ENCODE measurements at regions not wholly inside any gene's neighbourhood (a gene's known extent, or its start where the extent isn't known, plus 50 kb on each side); places are given as distances from the start of the nearest gene placed in this dataset.

DNA sequence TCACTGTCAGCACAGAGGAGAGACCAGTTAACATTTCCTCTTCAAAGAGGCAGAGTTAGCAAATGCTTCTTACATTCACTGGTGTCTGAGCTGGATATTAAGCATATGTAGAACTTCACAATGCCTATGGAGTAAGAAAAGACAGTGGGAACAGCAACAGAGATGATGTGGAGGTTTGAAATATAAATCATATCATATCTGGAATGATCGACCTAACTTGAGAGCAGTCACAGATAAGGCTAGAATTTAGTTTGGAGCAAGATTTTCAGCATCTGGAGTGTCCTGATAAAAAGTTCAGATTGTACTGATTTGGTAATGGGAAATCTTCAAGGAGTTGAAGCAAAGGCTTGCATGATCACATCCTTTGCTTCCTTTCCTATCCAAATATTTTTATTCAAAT is 90.5 kb upstream of the ANKRD50 start:
- ATAC-seq (no peak), DNase-seq (no peak)
- Histone ChIP-seq H3K9me3 (no peaks in the 10 kb centered on the region), H3K36me3 (ENCODE audit: insufficient read depth in 1 of 2, low read depth in 1 of 2) (no peaks in the 10 kb centered on the region), H3K27ac (no peak overlapping the region), H3K27me3 (ENCODE audit: insufficient read depth in 3 of 3, low read length in 2 of 3) (no peaks in the 10 kb centered on the region), H3K4me1 (no peaks in the 10 kb centered on the region), H3K4me3 (no peak overlapping the region)
- TF ChIP-seq CTCF (IDR thresholded peaks at IDR 0.05) = no peak
- 67 to 84% (median 76%) methylated on average over 1 of the region's 1 CpG for WGBS, 3 donors
- intact Hi-C loops (cut with DNase I) = no loop called here

DNA sequence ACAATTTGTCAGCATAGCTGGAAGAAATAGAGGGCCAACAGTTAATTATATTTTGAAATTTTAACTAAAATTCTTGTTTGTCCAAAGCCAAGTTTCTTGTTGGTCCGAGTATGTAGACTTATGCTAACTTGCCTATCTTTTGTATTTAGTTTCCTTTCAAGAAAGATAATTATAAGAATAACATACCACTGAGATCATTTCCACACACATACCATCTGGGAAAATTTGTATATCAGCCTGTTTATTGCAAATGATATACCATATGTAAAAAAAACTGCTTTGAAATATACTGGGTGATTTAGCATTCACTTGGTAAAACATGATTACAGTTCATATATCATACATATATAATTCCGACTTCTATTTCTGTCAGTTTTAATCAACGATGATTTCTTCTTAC is 84.7 kb upstream of the ANKRD50 start:
- intact Hi-C loops (cut with DNase I) = no loop called here
- H3K4me3 ChIP-seq = no peak overlapping the region
- no peak for DNase-seq
- no peak for ATAC-seq
- no peak overlapping the region for H3K27ac ChIP-seq
- no peaks in the 10 kb centered on the region for H3K36me3 ChIP-seq (ENCODE audit: insufficient read depth in 1 of 2, low read depth in 1 of 2)
- H3K27me3 ChIP-seq (ENCODE audit: insufficient read depth in 3 of 3, low read length in 2 of 3) = no peaks in the 10 kb centered on the region
- 77 to 83% (median 81%) methylated on average over 3 of the region's 3 CpGs for WGBS, 3 donors
- no peaks in the 10 kb centered on the region for H3K9me3 ChIP-seq
- H3K4me1 ChIP-seq = no peaks in the 10 kb centered on the region
- TF ChIP-seq CTCF (IDR thresholded peaks at IDR 0.05) = no peak

DNA sequence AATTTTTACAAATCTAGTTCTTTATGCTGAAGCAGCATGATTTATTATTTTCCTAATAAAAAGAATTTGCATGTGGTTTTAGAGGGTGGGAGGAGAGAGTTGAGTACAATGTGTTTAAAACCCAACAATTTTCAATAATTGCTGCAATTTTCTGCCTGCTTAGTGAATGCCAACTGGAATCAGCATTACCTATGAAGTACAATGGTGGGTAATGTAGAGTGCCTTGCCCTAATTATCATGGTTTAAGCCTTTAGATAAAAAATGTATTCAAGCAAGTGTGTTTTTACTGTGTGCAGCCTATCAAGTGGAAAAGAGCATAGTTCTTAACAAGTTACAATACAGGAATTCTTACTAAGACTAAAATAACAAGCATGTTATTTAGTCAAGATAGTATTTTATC is 77.9 kb upstream of the ANKRD50 start:
- intact Hi-C loops (cut with DNase I) = no loop called here
- Histone ChIP-seq H3K4me1 (no peaks in the 10 kb centered on the region), H3K36me3 (ENCODE audit: insufficient read depth in 1 of 2, low read depth in 1 of 2) (no peaks in the 10 kb centered on the region), H3K27me3 (ENCODE audit: insufficient read depth in 3 of 3, low read length in 2 of 3) (no peaks in the 10 kb centered on the region), H3K27ac (no peak overlapping the region), H3K4me3 (no peak overlapping the region), H3K9me3 (no peaks in the 10 kb centered on the region)
- DNase-seq = no peak
- ATAC-seq = no peak
- TF ChIP-seq CTCF (IDR thresholded peaks at IDR 0.05) = no peak

- 60 to 79% (median 62%) methylated on average over 2 of the region's 2 CpGs for WGBS, 3 donors
- intact Hi-C loops (cut with DNase I) = no loop called here
Measured at GRCh38 chr4:124786634-124787033, 74.1 kb upstream of the ANKRD50 start.

More at GRCh38 chr4:124786634-124787033, 74.1 kb upstream of the ANKRD50 start:
- DNase-seq (no peak), ATAC-seq (no peak)
- TF ChIP-seq CTCF (IDR thresholded peaks at IDR 0.05) = no peak
- H3K27ac ChIP-seq = no peak overlapping the region
- H3K9me3 ChIP-seq = no peaks in the 10 kb centered on the region
- H3K4me1 ChIP-seq = no peaks in the 10 kb centered on the region
- H3K27me3 ChIP-seq (ENCODE audit: insufficient read depth in 3 of 3, low read length in 2 of 3) = no peaks in the 10 kb centered on the region
- H3K4me3 ChIP-seq = no peak overlapping the region
- no peaks in the 10 kb centered on the region for H3K36me3 ChIP-seq (ENCODE audit: insufficient read depth in 1 of 2, low read depth in 1 of 2)

Data from psoas muscle (tissue), 7 donors.